Neural cell (in vitro differentiated cells): ENCODE measurements at regions not wholly inside any gene's neighbourhood (a gene's known extent, or its start where the extent isn't known, plus 50 kb on each side); places are given as distances from the start of the nearest gene placed in this dataset.

Source experiments
- H2AFZ ChIP-seq: fragments of 200-600, 300-800 bp; sonication (generic), shearing (Covaris generic); 2 replicates; pipeline ENCODE4 v1.6.0; 2014; ENCODE audit warnings: low read depth, mild to moderate bottlenecking, antibody characterized with exemption, low read length, moderate library complexity
- H3F3A ChIP-seq: fragments of 200-600 bp; shearing (Covaris generic); 2 replicates; pipeline ENCODE4 v1.6.1; 2016; ENCODE audit warnings: mild to moderate bottlenecking, moderate library complexity, mixed read lengths, antibody characterized with exemption, low read length; ENCODE audit not compliant: insufficient read depth, poor library complexity, severe bottlenecking
- H3K27ac ChIP-seq: fragments of 200-600, 300-800 bp; sonication (generic), shearing (Covaris generic); 2 replicates; pipeline ENCODE4 v1.5.1; 2014; ENCODE audit warnings: mild to moderate bottlenecking, low read length, moderate library complexity
- H3K27me3 ChIP-seq: fragments of 300-800, 200-600 bp; sonication (generic), shearing (Covaris generic); 2 replicates; pipeline ENCODE4 v1.6.0; 2014; ENCODE audit warnings: mild to moderate bottlenecking, low read depth, low read length, moderate library complexity; ENCODE audit not compliant: insufficient read depth
- H3K36me3 ChIP-seq: fragments of 300-800, 200-600 bp; sonication (generic), shearing (Covaris generic); 2 replicates; pipeline ENCODE4 v1.5.1; 2014; ENCODE audit warnings: mild to moderate bottlenecking, antibody characterized with exemption, low read length, moderate library complexity; ENCODE audit not compliant: insufficient read depth
- H3K4me2 ChIP-seq: fragments of 300-800, 200-600 bp; sonication (generic), shearing (Covaris generic); 2 replicates; pipeline ENCODE4 v1.6.0; 2014; ENCODE audit warnings: mild to moderate bottlenecking, low read length
- H3K4me3 ChIP-seq: fragments of 300-800, 200-600 bp; sonication (generic), shearing (Covaris generic); 2 replicates; pipeline ENCODE4 v1.5.1; 2014; ENCODE audit warnings: mild to moderate bottlenecking, low read length, moderate library complexity
- H3K79me2 ChIP-seq: fragments of 200-600 bp; shearing (Covaris generic); replicated peaks from 2 replicates; pipeline ENCODE4 v1.6.0; 2014; ENCODE audit warnings: mild to moderate bottlenecking, low read length, moderate library complexity; ENCODE audit not compliant: insufficient read depth
- H3K9ac ChIP-seq: fragments of 300-800, 200-600 bp; sonication (generic), shearing (Covaris generic); 2 replicates; pipeline ENCODE4 v1.6.1; 2016; ENCODE audit warnings: mild to moderate bottlenecking, low read length, mixed read lengths
- H3K9me2 ChIP-seq: fragments of 200-600 bp; shearing (Covaris generic); 2 replicates; pipeline ENCODE4 v1.6.1; 2016; ENCODE audit warnings: mild to moderate bottlenecking, low read length, mixed read lengths; ENCODE audit not compliant: insufficient read depth
- H3K9me3 ChIP-seq: fragments of 200-600, 300-800 bp; sonication (generic), shearing (Covaris generic); 2 replicates; pipeline ENCODE4 v1.6.1; 2016; ENCODE audit warnings: mild to moderate bottlenecking, mixed run types, low read length, moderate library complexity, mixed read lengths
- H4K20me1 ChIP-seq: fragments of 200-600 bp; shearing (Covaris generic); 2 replicates; pipeline ENCODE4 v1.6.1; 2016; ENCODE audit warnings: mild to moderate bottlenecking, mixed run types; ENCODE audit not compliant: insufficient read depth
- CTCF ChIP-seq: fragments of 450-650 bp; IDR thresholded peaks from 2 replicates; pipeline ENCODE4 v1.5.1; 2014; ENCODE audit warnings: antibody characterized with exemption, mild to moderate bottlenecking, moderate library complexity; ENCODE audit not compliant: poor library complexity, severe bottlenecking
- EP300 ChIP-seq: fragments of 450-650 bp; conservative IDR thresholded peaks from 2 replicates; pipeline ENCODE4 v1.6.1; 2014; ENCODE audit warnings: antibody characterized with exemption, mild to moderate bottlenecking, moderate library complexity; ENCODE audit not compliant: poor library complexity, severe bottlenecking
- EZH2 ChIP-seq: fragments of 200-600, 300-800 bp; shearing (Covaris generic), sonication (generic); IDR thresholded peaks from 2 replicates; pipeline ENCODE4 v1.6.1; 2014; ENCODE audit warnings: antibody characterized with exemption, low read length, borderline replicate concordance, mild to moderate bottlenecking; ENCODE audit not compliant: insufficient read depth, poor library complexity, severe bottlenecking
- MXI1 ChIP-seq: fragments of 450-650 bp; conservative IDR thresholded peaks from 2 replicates; pipeline ENCODE4 v1.6.1; 2014; ENCODE audit warnings: antibody characterized with exemption, mild to moderate bottlenecking; ENCODE audit not compliant: poor library complexity, severe bottlenecking
- POLR2AphosphoS5 ChIP-seq: IDR thresholded peaks from 2 replicates; pipeline ENCODE4 v1.6.1; 2012
- RAD21 ChIP-seq: fragments of 450-650 bp; conservative IDR thresholded peaks from 2 replicates; pipeline ENCODE4 v1.6.1; 2014; ENCODE audit warnings: antibody characterized with exemption, mild to moderate bottlenecking, moderate library complexity
- REST ChIP-seq: IDR thresholded peaks from 2 replicates; pipeline ENCODE4 v1.6.1; 2012; ENCODE audit warnings: borderline replicate concordance
- SMC3 ChIP-seq: fragments of 450-650 bp; conservative IDR thresholded peaks from 2 replicates; pipeline ENCODE4 v1.6.1; 2014; ENCODE audit warnings: antibody characterized with exemption, mild to moderate bottlenecking, moderate library complexity; ENCODE audit not compliant: poor library complexity
- TAF1 ChIP-seq: IDR thresholded peaks from 2 replicates; pipeline ENCODE4 v1.6.1; 2012; ENCODE audit warnings: low read depth

- TF ChIP-seq REST = no peak
- no peak for TF ChIP-seq CTCF
- TF ChIP-seq MXI1 = no peak
- no peak for TF ChIP-seq EZH2
- no peak for TF ChIP-seq TAF1
- no peak for TF ChIP-seq POLR2AphosphoS5
- TF ChIP-seq SMC3 = no peak
- TF ChIP-seq RAD21 = no peak
- TF ChIP-seq EP300 = no peak
- Histone ChIP-seq H3K9me2 (no peaks in the 10 kb centered on the region), H3K27me3 (no peaks in the 10 kb centered on the region), H3K9ac (no peak overlapping the region), H3K4me3 (no peak overlapping the region), H3K36me3 (no peaks in the 10 kb centered on the region), H2AFZ (no peak overlapping the region), H3K79me2 (no peaks in the 10 kb centered on the region), H4K20me1 (no peaks in the 10 kb centered on the region), H3K9me3 (no peaks in the 10 kb centered on the region), H3F3A (no peaks in the 10 kb centered on the region), H3K4me2 (no peak overlapping the region), H3K27ac (no peak overlapping the region)
Measured at GRCh38 chr10:27433976-27434375, 70.1 kb upstream of the RAB18 start.

GRCh38 chr10:27426948-27427467 lies 77.1 kb upstream of the RAB18 start:
- H3K9me2 ChIP-seq = no peaks in the 10 kb centered on the region
- no peak for TF ChIP-seq POLR2AphosphoS5
- TF ChIP-seq CTCF = no peak
- TF ChIP-seq TAF1 = no peak
- no peak for TF ChIP-seq SMC3
- no peak for TF ChIP-seq EZH2
- no peak for TF ChIP-seq REST
- TF ChIP-seq RAD21 = no peak
- no peak for TF ChIP-seq MXI1
- no peak for TF ChIP-seq EP300

More at GRCh38 chr10:27426948-27427467, 77.1 kb upstream of the RAB18 start:
- H3K27me3 ChIP-seq = no peaks in the 10 kb centered on the region
- no peaks in the 10 kb centered on the region for H3K9me3 ChIP-seq
- no peaks in the 10 kb centered on the region for H3F3A ChIP-seq
- H3K36me3 ChIP-seq = no peaks in the 10 kb centered on the region
- H3K4me2 ChIP-seq = no peak overlapping the region
- H4K20me1 ChIP-seq = no peaks in the 10 kb centered on the region
- no peaks in the 10 kb centered on the region for H3K79me2 ChIP-seq
- no peak overlapping the region for H3K4me3 ChIP-seq
- no peak overlapping the region for H2AFZ ChIP-seq
- H3K27ac ChIP-seq = no peak overlapping the region
- H3K9ac ChIP-seq = no peak overlapping the region
